ENCODE measurements at regions not wholly inside any gene's neighbourhood (a gene's known extent, or its start where the extent isn't known, plus 50 kb on each side); places are given as distances from the start of the nearest gene placed in this dataset.

GRCh38 chr2:58739033-58739432 is 497.9 kb upstream of the FANCL start:
- H3K27ac ChIP-seq (ENCODE audit: low read length), result no peak overlapping the region

DNA sequence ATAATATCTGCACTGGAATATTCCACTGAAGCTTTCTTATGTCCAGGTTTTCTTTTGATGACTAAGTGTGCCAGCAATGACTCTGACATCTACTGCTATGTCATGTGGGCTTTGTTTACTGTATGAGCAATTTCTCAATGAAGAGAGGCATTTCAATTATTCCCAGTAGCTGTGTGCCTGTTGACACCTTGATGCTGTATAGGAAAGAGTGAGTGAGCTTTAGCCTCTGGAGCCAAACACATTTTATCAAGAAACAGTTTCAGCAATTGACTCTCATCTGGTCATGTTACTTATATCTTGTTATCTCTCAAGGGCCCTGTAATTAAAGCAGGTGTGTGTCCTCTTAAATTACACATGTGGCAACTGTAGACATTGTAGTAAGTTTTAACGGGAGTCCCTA is 493.2 kb upstream of the FANCL start:
- Histone ChIP-seq H3K27me3 (ENCODE audit: insufficient read depth, low read depth, low read length) (no peaks in the 10 kb centered on the region), H3K79me2 (replicated peaks; ENCODE audit: insufficient read depth, low read length) (no peaks in the 10 kb centered on the region), H3K9ac (ENCODE audit: low read length) (no peak overlapping the region), H4K20me1 (ENCODE audit: insufficient read depth) (no peaks in the 10 kb centered on the region), H3K27ac (ENCODE audit: low read length) (no peak overlapping the region), H3K9me2 (ENCODE audit: insufficient read depth, low read length) (no peaks in the 10 kb centered on the region), H3K9me3 (ENCODE audit: low read length) (no peaks in the 10 kb centered on the region), H3K4me2 (ENCODE audit: low read length) (no peak overlapping the region), H3K4me3 (ENCODE audit: low read length) (no peak overlapping the region), H2AFZ (ENCODE audit: low read depth, low read length) (no peak overlapping the region), H3K36me3 (ENCODE audit: insufficient read depth, low read length) (no peaks in the 10 kb centered on the region), H3F3A (ENCODE audit: insufficient read depth, low read length, poor library complexity, severe bottlenecking) (no peaks in the 10 kb centered on the region)
- TF ChIP-seq TAF1 (IDR thresholded peaks at IDR 0.05; ENCODE audit: low read depth) (no peak), POLR2AphosphoS5 (IDR thresholded peaks at IDR 0.05) (peak; percentile 44), EZH2 (IDR thresholded peaks at IDR 0.05; ENCODE audit: borderline replicate concordance, insufficient read depth, low read length, poor library complexity, severe bottlenecking) (no peak)

More at GRCh38 chr2:58739033-58739432, 497.9 kb upstream of the FANCL start:
- Histone ChIP-seq H4K20me1 (ENCODE audit: insufficient read depth) (no peaks in the 10 kb centered on the region), H3K9me2 (ENCODE audit: insufficient read depth, low read length) (no peaks in the 10 kb centered on the region), H3K4me2 (ENCODE audit: low read length) (no peak overlapping the region), H3K9me3 (ENCODE audit: low read length) (no peaks in the 10 kb centered on the region), H3K4me3 (ENCODE audit: low read length) (no peak overlapping the region), H3K36me3 (ENCODE audit: insufficient read depth, low read length) (no peaks in the 10 kb centered on the region), H3K79me2 (replicated peaks; ENCODE audit: insufficient read depth, low read length) (no peaks in the 10 kb centered on the region), H3K27me3 (ENCODE audit: insufficient read depth, low read depth, low read length) (no peaks in the 10 kb centered on the region), H2AFZ (ENCODE audit: low read depth, low read length) (no peak overlapping the region), H3F3A (ENCODE audit: insufficient read depth, low read length, poor library complexity, severe bottlenecking) (no peaks in the 10 kb centered on the region), H3K9ac (ENCODE audit: low read length) (no peak overlapping the region)
- no peak for TF ChIP-seq MXI1 (conservative IDR thresholded peaks at IDR 0.05; ENCODE audit: poor library complexity, severe bottlenecking)
- no peak for TF ChIP-seq RAD21 (conservative IDR thresholded peaks at IDR 0.05)
- TF ChIP-seq EP300 (conservative IDR thresholded peaks at IDR 0.05; ENCODE audit: poor library complexity, severe bottlenecking), result no peak
- TF ChIP-seq SMC3 (conservative IDR thresholded peaks at IDR 0.05; ENCODE audit: poor library complexity), result no peak
- TF ChIP-seq, protein P1, sequence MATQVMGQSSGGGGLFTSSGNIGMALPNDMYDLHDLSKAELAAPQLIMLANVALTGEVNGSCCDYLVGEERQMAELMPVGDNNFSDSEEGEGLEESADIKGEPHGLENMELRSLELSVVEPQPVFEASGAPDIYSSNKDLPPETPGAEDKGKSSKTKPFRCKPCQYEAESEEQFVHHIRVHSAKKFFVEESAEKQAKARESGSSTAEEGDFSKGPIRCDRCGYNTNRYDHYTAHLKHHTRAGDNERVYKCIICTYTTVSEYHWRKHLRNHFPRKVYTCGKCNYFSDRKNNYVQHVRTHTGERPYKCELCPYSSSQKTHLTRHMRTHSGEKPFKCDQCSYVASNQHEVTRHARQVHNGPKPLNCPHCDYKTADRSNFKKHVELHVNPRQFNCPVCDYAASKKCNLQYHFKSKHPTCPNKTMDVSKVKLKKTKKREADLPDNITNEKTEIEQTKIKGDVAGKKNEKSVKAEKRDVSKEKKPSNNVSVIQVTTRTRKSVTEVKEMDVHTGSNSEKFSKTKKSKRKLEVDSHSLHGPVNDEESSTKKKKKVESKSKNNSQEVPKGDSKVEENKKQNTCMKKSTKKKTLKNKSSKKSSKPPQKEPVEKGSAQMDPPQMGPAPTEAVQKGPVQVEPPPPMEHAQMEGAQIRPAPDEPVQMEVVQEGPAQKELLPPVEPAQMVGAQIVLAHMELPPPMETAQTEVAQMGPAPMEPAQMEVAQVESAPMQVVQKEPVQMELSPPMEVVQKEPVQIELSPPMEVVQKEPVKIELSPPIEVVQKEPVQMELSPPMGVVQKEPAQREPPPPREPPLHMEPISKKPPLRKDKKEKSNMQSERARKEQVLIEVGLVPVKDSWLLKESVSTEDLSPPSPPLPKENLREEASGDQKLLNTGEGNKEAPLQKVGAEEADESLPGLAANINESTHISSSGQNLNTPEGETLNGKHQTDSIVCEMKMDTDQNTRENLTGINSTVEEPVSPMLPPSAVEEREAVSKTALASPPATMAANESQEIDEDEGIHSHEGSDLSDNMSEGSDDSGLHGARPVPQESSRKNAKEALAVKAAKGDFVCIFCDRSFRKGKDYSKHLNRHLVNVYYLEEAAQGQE (IDR thresholded peaks at IDR 0.05; ENCODE audit: borderline replicate concordance), result no peak
- TF ChIP-seq POLR2AphosphoS5 (IDR thresholded peaks at IDR 0.05), result no peak
- no peak for TF ChIP-seq TAF1 (IDR thresholded peaks at IDR 0.05; ENCODE audit: low read depth)
- no peak for TF ChIP-seq EZH2 (IDR thresholded peaks at IDR 0.05; ENCODE audit: borderline replicate concordance, insufficient read depth, low read length, poor library complexity, severe bottlenecking)
- TF ChIP-seq, protein P2, sequence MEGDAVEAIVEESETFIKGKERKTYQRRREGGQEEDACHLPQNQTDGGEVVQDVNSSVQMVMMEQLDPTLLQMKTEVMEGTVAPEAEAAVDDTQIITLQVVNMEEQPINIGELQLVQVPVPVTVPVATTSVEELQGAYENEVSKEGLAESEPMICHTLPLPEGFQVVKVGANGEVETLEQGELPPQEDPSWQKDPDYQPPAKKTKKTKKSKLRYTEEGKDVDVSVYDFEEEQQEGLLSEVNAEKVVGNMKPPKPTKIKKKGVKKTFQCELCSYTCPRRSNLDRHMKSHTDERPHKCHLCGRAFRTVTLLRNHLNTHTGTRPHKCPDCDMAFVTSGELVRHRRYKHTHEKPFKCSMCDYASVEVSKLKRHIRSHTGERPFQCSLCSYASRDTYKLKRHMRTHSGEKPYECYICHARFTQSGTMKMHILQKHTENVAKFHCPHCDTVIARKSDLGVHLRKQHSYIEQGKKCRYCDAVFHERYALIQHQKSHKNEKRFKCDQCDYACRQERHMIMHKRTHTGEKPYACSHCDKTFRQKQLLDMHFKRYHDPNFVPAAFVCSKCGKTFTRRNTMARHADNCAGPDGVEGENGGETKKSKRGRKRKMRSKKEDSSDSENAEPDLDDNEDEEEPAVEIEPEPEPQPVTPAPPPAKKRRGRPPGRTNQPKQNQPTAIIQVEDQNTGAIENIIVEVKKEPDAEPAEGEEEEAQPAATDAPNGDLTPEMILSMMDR (IDR thresholded peaks at IDR 0.05; ENCODE audit: poor library complexity, severe bottlenecking), result no peak

DNA sequence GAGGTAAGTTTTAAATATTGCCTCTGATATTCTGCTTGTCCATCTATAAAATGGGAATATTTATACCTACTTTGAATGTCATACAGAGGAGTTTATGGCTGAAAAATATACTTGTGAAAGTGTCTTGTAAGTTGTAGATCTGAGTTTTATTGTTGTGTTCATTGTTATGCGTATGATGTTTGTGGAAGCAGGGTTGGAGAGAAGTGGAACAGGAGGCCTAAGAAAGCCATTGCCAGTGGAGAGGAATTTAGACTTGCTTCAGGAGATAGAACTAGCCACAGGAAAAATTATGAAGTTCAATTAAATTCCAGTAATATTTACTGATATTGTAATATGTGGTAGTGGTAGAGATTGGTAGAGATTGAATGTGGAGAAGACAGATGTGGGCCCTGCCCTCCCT is 491.9 kb upstream of the FANCL start:
- Histone ChIP-seq H3K4me3 (ENCODE audit: low read length) (no peak overlapping the region), H3K27me3 (ENCODE audit: insufficient read depth, low read depth, low read length) (no peaks in the 10 kb centered on the region), H3K79me2 (replicated peaks; ENCODE audit: insufficient read depth, low read length) (no peaks in the 10 kb centered on the region), H3K9ac (ENCODE audit: low read length) (no peak overlapping the region), H3K9me2 (ENCODE audit: insufficient read depth, low read length) (no peaks in the 10 kb centered on the region), H3K9me3 (ENCODE audit: low read length) (no peaks in the 10 kb centered on the region), H2AFZ (ENCODE audit: low read depth, low read length) (no peak overlapping the region), H3K4me2 (ENCODE audit: low read length) (no peak overlapping the region), H3F3A (ENCODE audit: insufficient read depth, low read length, poor library complexity, severe bottlenecking) (no peaks in the 10 kb centered on the region), H4K20me1 (ENCODE audit: insufficient read depth) (no peaks in the 10 kb centered on the region), H3K27ac (ENCODE audit: low read length) (no peak overlapping the region), H3K36me3 (ENCODE audit: insufficient read depth, low read length) (no peaks in the 10 kb centered on the region)
- no peak for TF ChIP-seq POLR2AphosphoS5 (IDR thresholded peaks at IDR 0.05)
- no peak for TF ChIP-seq MXI1 (conservative IDR thresholded peaks at IDR 0.05; ENCODE audit: poor library complexity, severe bottlenecking)
- TF ChIP-seq, protein P2 (IDR thresholded peaks at IDR 0.05; ENCODE audit: poor library complexity, severe bottlenecking), result no peak
